ENCODE measurements at regions not wholly inside any gene's neighbourhood (a gene's known extent, or its start where the extent isn't known, plus 50 kb on each side); places are given as distances from the start of the nearest gene placed in this dataset.

DNA sequence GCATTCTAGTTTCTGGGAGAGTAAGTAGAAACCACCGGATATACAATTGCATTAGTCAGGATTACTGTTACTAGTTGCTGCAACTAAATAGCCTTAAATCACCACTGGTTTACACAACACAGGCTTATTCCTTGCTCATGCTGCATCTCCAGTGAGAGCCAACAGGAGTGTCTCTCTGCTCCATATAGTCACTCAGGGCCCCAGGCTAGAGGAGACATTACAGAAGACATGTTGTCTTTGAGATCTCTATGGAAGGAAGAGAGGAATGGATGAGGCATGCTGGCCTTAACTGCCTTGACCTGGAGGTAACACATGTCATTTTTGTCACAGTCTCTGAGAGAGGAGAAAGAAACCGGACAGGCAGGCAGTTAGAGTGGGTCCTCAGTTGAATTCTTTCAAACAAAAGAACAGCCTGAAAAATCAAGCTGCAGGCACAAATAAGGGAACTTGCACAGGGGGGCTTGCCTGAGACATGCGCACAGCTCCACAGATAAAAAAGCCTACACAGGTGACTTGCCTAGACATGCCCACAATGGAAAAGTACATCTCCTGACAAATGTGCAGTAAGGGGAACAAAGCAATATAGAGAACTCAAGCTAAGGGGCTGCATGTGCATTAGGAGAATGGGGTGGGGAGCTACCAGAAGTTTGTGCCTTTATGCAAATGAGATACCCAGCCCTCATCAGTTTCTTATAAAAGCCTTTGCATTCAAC is 348.0 kb downstream of the TYW1 start:
- TF ChIP-seq, protein P1, sequence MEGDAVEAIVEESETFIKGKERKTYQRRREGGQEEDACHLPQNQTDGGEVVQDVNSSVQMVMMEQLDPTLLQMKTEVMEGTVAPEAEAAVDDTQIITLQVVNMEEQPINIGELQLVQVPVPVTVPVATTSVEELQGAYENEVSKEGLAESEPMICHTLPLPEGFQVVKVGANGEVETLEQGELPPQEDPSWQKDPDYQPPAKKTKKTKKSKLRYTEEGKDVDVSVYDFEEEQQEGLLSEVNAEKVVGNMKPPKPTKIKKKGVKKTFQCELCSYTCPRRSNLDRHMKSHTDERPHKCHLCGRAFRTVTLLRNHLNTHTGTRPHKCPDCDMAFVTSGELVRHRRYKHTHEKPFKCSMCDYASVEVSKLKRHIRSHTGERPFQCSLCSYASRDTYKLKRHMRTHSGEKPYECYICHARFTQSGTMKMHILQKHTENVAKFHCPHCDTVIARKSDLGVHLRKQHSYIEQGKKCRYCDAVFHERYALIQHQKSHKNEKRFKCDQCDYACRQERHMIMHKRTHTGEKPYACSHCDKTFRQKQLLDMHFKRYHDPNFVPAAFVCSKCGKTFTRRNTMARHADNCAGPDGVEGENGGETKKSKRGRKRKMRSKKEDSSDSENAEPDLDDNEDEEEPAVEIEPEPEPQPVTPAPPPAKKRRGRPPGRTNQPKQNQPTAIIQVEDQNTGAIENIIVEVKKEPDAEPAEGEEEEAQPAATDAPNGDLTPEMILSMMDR (IDR thresholded peaks at IDR 0.05; ENCODE audit: insufficient read depth, low read depth, low read length): no peak
- TF ChIP-seq EZH2 (IDR thresholded peaks at IDR 0.05; ENCODE audit: insufficient read depth, low read length): no peak

All from astrocyte (in vitro differentiated cells and primary cell).